ENCODE measurements at regions not wholly inside any gene's neighbourhood (a gene's known extent, or its start where the extent isn't known, plus 50 kb on each side); places are given as distances from the start of the nearest gene placed in this dataset.

DNA sequence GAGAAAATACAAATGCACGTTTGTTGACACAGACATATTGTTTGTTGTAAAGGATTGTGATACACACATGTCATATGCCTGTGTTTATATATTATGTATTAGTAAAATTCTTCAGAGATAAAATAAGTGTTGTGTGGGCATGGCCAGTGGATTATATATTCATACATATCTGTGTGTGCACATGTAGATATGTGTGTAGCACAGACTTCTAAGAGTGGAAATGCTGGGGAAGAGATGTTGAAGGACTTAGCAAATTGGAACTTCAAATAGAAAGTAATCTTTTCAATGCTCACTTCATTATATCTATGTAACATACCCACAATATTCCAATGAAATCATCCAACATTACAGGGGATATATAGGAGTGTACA is 413.2 kb downstream of the LMO7 start:
- no peak for TF ChIP-seq CTCF (conservative IDR thresholded peaks at IDR 0.05; ENCODE audit: low read depth, low read length)
- TF ChIP-seq EZH2 (IDR thresholded peaks at IDR 0.05; ENCODE audit: borderline replicate concordance, low read depth, low read length, poor library complexity, severe bottlenecking), result no peak

Measured in A673 (cell line).